Activated T-helper 17 cell treated with anti-CD3 and anti-CD28 coated beads, Interleukin-2, amount 50 U/mL, for 72 hours (primary cell): ENCODE measurements at regions not wholly inside any gene's neighbourhood (a gene's known extent, or its start where the extent isn't known, plus 50 kb on each side); places are given as distances from the start of the nearest gene placed in this dataset.

Experiments used
- ATAC-seq: fragments of 150-1000 bp; cut with Tn5 transposase; replicated peaks from 2 replicates; pipeline ENCODE4 v1.10.0; 2021; ENCODE audit warnings: mild to moderate bottlenecking, moderate library complexity
- H3K27ac Mint-ChIP-seq: one replicate; pipeline ENCODE4 v1.8.0; 2022; ENCODE audit warnings: mixed read lengths
- H3K27me3 Mint-ChIP-seq: one replicate; pipeline ENCODE4 v1.8.0; 2022; ENCODE audit warnings: mixed read lengths
- H3K36me3 Mint-ChIP-seq: one replicate; pipeline ENCODE4 v1.8.0; 2022; ENCODE audit warnings: low read depth, mild to moderate bottlenecking, mixed read lengths
- H3K4me1 Mint-ChIP-seq: one replicate; pipeline ENCODE4 v1.8.0; 2022; ENCODE audit warnings: mixed read lengths
- H3K4me3 Mint-ChIP-seq: one replicate; pipeline ENCODE4 v1.8.0; 2022; ENCODE audit warnings: mild to moderate bottlenecking, mixed read lengths
- H3K9me3 Mint-ChIP-seq: one replicate; pipeline ENCODE4 v1.8.0; 2022; ENCODE audit warnings: mixed read lengths

DNA sequence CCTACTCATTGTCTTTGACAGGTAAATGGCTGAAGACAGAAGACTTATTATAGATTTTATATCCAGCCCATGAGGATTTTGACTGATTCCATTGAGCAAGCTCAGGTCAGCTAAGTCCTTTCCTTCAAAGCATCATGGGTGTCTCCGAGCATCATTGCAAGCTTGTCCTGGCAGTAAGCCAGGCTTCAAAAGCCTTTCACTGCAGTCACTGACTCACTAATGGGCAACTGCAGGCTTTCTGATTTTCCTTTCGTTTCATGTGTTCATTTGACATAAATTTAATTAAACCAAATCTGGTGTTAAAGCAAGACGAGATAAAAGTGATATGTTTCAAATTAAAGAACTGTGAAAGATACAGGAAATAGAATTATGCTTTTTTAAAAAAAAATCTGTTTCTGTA is 426.2 kb downstream of the ANXA1 start:
- no peak for ATAC-seq
- H3K27me3 Mint-ChIP-seq, result no peaks in the 10 kb centered on the region
- no peaks in the 10 kb centered on the region for H3K9me3 Mint-ChIP-seq

GRCh38 chr9:73579823-73580222 is 428.2 kb downstream of the ANXA1 start:
- Mint-ChIP-seq H3K4me1 (no peaks in the 10 kb centered on the region), H3K4me3 (no peak overlapping the region), H3K27ac (no peak overlapping the region), H3K27me3 (no peaks in the 10 kb centered on the region), H3K36me3 (no peaks in the 10 kb centered on the region), H3K9me3 (no peaks in the 10 kb centered on the region)
- no peak for ATAC-seq

More for the DNA sequence above, 426.2 kb downstream of the ANXA1 start:
- Mint-ChIP-seq H3K4me1 (no peaks in the 10 kb centered on the region), H3K27ac (no peak overlapping the region), H3K36me3 (no peaks in the 10 kb centered on the region), H3K4me3 (no peak overlapping the region)

DNA sequence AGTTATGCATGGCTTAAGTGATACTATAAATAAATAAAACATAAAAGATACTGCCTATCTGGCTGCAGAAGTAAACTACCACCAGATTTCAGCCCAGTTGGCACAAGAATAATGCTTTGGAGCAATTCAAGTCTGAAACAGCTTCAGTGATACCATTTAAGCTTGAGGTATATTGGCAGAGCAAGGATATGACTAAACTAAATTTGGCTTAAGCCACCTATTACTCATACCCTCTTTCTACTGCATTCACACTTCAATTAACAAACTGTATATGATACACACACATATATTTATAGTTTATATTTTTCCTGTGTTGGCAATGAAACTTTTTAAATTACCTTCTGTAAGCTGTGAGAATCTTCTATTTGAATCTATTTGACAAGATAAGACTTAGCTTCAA is 431.9 kb downstream of the ANXA1 start:
- H3K9me3 Mint-ChIP-seq, result no peaks in the 10 kb centered on the region
- H3K36me3 Mint-ChIP-seq, result no peaks in the 10 kb centered on the region
- no peaks in the 10 kb centered on the region for H3K4me1 Mint-ChIP-seq
- no peak overlapping the region for H3K4me3 Mint-ChIP-seq
- H3K27me3 Mint-ChIP-seq, result no peaks in the 10 kb centered on the region
- ATAC-seq, result no peak
- H3K27ac Mint-ChIP-seq, result no peak overlapping the region

- no peaks in the 10 kb centered on the region for H3K27me3 Mint-ChIP-seq
These were observed 443.4 kb downstream of the ANXA1 start for GRCh38 chr9:73595036-73595545.

GRCh38 chr9:73596321-73596720 is 444.7 kb downstream of the ANXA1 start:
- peaks cover 7% of the 10 kb centered on the region for H3K9me3 Mint-ChIP-seq
- no peaks in the 10 kb centered on the region for H3K27me3 Mint-ChIP-seq
- H3K4me3 Mint-ChIP-seq, result no peak overlapping the region
- no peaks in the 10 kb centered on the region for H3K36me3 Mint-ChIP-seq
- no peak overlapping the region for H3K27ac Mint-ChIP-seq
- no peak for ATAC-seq
- H3K4me1 Mint-ChIP-seq, result no peaks in the 10 kb centered on the region

More at GRCh38 chr9:73595036-73595545, 443.4 kb downstream of the ANXA1 start:
- no peak overlapping the region for H3K27ac Mint-ChIP-seq
- no peak overlapping the region for H3K4me3 Mint-ChIP-seq
- no peaks in the 10 kb centered on the region for H3K36me3 Mint-ChIP-seq
- H3K4me1 Mint-ChIP-seq, result no peaks in the 10 kb centered on the region
- peaks cover 8% of the 10 kb centered on the region for H3K9me3 Mint-ChIP-seq
- ATAC-seq, result no peak

DNA sequence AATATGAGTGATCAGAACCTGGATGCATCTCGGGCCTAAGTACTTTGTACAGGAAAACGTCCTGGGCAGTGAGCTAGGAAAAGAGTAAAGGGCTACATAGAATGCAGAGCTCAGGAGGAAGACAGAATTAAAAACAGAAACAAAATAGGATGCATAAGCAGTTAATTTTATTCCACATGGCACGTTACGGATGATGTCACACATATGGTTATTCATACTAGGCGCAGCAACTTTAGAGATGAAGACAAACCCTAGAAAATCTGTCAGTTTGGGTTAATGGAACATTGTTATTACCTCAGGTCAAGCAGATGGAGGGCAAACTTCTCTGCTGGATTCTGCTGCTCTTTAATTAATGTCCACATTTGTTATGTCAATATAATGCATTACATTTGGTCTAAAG is 445.4 kb downstream of the ANXA1 start:
- H3K27me3 Mint-ChIP-seq, result no peaks in the 10 kb centered on the region
- H3K4me1 Mint-ChIP-seq, result no peaks in the 10 kb centered on the region
- ATAC-seq, result no peak
- no peak overlapping the region for H3K4me3 Mint-ChIP-seq
- no peaks in the 10 kb centered on the region for H3K36me3 Mint-ChIP-seq
- H3K9me3 Mint-ChIP-seq, result peaks cover 4% of the 10 kb centered on the region
- no peak overlapping the region for H3K27ac Mint-ChIP-seq

DNA sequence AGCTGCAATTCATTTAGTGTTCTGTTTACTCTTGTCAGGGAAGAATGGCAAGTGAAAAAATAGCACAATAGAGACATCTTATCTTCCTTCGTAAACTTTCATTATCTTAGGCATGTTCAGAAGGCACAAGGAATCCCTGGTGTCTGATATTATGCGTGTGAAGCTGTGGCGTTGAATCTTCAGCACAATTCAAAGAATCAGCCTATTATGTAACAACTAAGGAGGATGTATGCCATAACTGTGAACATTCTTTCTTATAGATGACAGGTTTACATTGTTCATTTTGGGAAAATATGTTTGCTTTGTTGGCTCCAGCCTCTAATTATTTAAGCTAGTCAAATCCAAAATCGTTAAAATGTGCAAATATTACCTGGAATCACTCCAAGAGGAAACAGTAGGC is 446.1 kb downstream of the ANXA1 start:
- H3K4me1 Mint-ChIP-seq, result no peaks in the 10 kb centered on the region
- H3K27me3 Mint-ChIP-seq, result no peaks in the 10 kb centered on the region

DNA sequence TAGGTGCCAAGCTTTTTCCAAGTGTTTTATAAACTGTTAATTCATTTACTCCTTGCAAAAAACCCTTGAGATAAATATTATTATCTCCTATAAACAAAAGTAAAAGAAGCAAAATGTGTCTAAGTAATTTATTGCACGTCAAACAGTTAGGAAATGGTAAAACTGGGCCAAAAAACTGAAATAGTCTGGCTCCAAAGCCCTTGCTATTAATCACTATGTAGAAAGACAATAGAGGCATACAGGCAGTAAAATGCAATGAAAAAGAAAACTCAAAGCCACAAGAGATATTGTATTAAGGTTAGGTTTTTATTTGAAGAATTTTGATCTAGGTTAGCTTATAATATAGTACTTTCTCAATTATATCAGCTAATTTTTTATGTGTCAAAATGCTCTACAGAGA is 457.7 kb downstream of the ANXA1 start:
- Mint-ChIP-seq H3K9me3 (no peaks in the 10 kb centered on the region), H3K27ac (no peak overlapping the region), H3K4me3 (no peak overlapping the region), H3K4me1 (no peaks in the 10 kb centered on the region), H3K27me3 (no peaks in the 10 kb centered on the region), H3K36me3 (no peaks in the 10 kb centered on the region)
- no peak for ATAC-seq

More for the DNA sequence above, 446.1 kb downstream of the ANXA1 start:
- no peak for ATAC-seq
- Mint-ChIP-seq H3K9me3 (peaks cover 4% of the 10 kb centered on the region), H3K4me3 (no peak overlapping the region), H3K36me3 (no peaks in the 10 kb centered on the region), H3K27ac (no peak overlapping the region)

DNA sequence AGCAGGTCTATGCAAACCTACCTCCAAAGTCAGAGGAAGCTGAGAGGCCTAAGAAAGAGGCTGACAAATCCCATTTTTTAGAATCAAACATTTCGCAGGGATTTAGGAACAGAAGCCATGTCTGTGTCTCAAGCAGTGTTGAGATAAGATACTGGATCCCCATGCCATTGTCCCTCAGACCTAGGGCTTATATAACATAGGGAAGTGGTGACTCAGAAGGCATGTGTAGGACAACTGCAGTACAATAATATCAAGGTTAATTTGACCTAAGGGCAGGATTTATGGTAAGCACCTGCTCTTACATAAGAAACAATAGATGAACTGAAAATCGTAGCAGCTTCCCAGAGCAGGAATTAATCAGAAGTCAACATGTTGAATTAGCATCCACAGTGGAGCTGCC is 459.4 kb downstream of the ANXA1 start:
- H3K27ac Mint-ChIP-seq, result no peak overlapping the region
- no peak for ATAC-seq
- no peaks in the 10 kb centered on the region for H3K36me3 Mint-ChIP-seq
- H3K27me3 Mint-ChIP-seq, result no peaks in the 10 kb centered on the region
- H3K4me1 Mint-ChIP-seq, result no peaks in the 10 kb centered on the region
- H3K4me3 Mint-ChIP-seq, result no peak overlapping the region
- peaks cover 3% of the 10 kb centered on the region for H3K9me3 Mint-ChIP-seq

- Mint-ChIP-seq H3K4me1 (no peaks in the 10 kb centered on the region), H3K27ac (no peak overlapping the region), H3K36me3 (no peaks in the 10 kb centered on the region), H3K9me3 (peaks cover 3% of the 10 kb centered on the region), H3K27me3 (no peaks in the 10 kb centered on the region), H3K4me3 (no peak overlapping the region)
- ATAC-seq, result no peak
These were observed 461.5 kb downstream of the ANXA1 start for GRCh38 chr9:73613092-73613701.

- no peaks in the 10 kb centered on the region for H3K4me1 Mint-ChIP-seq
These were observed 463.9 kb downstream of the ANXA1 start for GRCh38 chr9:73615557-73615956.

GRCh38 chr9:73617586-73617985 is 465.9 kb downstream of the ANXA1 start:
- Mint-ChIP-seq H3K9me3 (peaks cover 11% of the 10 kb centered on the region), H3K4me1 (no peaks in the 10 kb centered on the region), H3K27me3 (no peaks in the 10 kb centered on the region), H3K27ac (no peak overlapping the region), H3K36me3 (no peaks in the 10 kb centered on the region), H3K4me3 (no peak overlapping the region)
- ATAC-seq, result no peak

More at GRCh38 chr9:73615557-73615956, 463.9 kb downstream of the ANXA1 start:
- Mint-ChIP-seq H3K27ac (no peak overlapping the region), H3K4me3 (no peak overlapping the region), H3K36me3 (no peaks in the 10 kb centered on the region), H3K9me3 (peaks cover 10% of the 10 kb centered on the region), H3K27me3 (no peaks in the 10 kb centered on the region)
- ATAC-seq, result no peak

- ATAC-seq, result no peak
- Mint-ChIP-seq H3K4me1 (no peaks in the 10 kb centered on the region), H3K9me3 (peaks cover 8% of the 10 kb centered on the region), H3K27me3 (no peaks in the 10 kb centered on the region), H3K4me3 (no peak overlapping the region), H3K36me3 (no peaks in the 10 kb centered on the region), H3K27ac (no peak overlapping the region)
These were observed 489.3 kb downstream of the ANXA1 start for GRCh38 chr9:73640971-73641370.

DNA sequence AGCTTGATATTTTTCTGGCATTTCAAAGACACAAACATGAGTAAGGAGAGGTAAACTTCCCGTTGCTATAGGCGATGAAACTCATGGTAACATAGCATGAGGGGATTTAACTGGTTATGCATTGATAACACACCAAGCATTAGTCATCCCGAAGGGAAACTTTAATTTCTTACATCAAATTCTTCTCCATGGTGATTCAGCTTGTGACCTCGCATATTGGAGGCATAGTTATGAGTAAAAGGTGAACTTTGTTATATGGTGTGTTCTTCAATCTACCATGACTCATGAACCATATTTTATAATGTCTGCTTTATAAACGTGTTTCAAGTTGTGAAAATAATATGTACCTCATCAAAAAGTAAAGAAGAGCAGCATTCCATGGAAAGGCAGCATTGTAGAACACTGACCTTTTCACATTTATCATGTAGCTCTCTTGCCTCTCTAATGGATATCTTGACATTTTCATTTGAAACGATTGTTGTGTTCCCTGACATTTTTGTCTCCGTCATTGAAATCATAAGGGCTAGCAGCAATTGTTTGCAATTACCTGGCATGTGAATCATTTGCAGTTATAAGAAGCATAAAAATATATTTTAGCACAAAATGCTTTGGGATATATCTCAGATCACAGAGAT is 491.8 kb downstream of the ANXA1 start:
- Mint-ChIP-seq H3K27ac (no peak overlapping the region), H3K4me1 (no peaks in the 10 kb centered on the region), H3K27me3 (no peaks in the 10 kb centered on the region), H3K36me3 (no peaks in the 10 kb centered on the region), H3K9me3 (peaks cover 10% of the 10 kb centered on the region), H3K4me3 (no peak overlapping the region)
- no peak for ATAC-seq

DNA sequence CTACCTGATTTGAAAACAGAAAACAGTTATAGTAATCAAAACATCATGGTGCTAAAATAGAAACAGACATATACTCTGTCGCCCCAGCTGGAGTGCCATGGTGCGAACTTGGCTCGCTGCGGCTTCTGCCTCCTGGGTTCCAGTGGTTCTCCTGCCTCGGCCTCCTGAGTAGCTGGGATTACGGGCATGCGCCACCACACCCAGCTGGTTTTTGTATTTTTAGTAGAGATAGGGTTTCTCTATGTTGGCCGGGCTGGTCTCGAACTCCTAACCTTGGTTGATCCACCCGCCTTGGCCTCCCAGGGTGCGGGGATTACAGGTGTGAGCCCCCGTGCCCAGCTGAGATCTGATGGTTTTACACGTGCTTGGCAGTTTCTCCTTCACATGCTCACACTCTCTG is 495.9 kb downstream of the ANXA1 start:
- no peak overlapping the region for H3K4me3 Mint-ChIP-seq
- no peaks in the 10 kb centered on the region for H3K27me3 Mint-ChIP-seq
- no peak overlapping the region for H3K27ac Mint-ChIP-seq
- no peaks in the 10 kb centered on the region for H3K36me3 Mint-ChIP-seq
- ATAC-seq, result no peak
- H3K9me3 Mint-ChIP-seq, result peaks cover 7% of the 10 kb centered on the region
- H3K4me1 Mint-ChIP-seq, result no peaks in the 10 kb centered on the region
